ENCODE measurements at regions not wholly inside any gene's neighbourhood (a gene's known extent, or its start where the extent isn't known, plus 50 kb on each side); places are given as distances from the start of the nearest gene placed in this dataset.

DNA sequence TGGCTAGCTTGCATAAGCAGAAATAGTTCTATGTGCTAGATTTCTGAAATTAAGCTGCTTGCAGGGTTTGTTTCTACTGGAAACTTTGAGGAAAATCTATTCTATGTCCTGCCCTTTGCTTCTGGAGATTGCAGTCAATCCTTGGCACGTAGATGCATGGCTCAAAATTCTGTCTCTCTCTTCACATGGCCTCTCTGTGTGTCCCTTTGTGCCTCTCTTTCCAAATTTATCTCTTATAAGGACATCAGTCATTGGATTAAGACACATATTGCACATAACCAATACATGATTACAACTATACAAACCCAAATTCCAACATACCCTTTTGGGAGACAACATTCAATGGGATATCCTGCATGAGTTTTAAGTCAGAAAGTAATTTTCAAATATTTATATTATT lies 744.3 kb upstream of the CTNND2 start:
- no peak for TF ChIP-seq POLR2A (IDR thresholded peaks at IDR 0.05; ENCODE audit: borderline replicate concordance, extremely low read depth, insufficient read depth, insufficient read length)
- TF ChIP-seq SRF (IDR thresholded peaks at IDR 0.05; ENCODE audit: low read depth): no peak
- no peak for TF ChIP-seq EZH2 (IDR thresholded peaks at IDR 0.05)

All from HCT116 (cell line).